Mucosa of stomach (tissue), 1 donor: ENCODE measurements at regions not wholly inside any gene's neighbourhood (a gene's known extent, or its start where the extent isn't known, plus 50 kb on each side); places are given as distances from the start of the nearest gene placed in this dataset.
"Not testable (repeated sequence)": the region's sequence is repeated elsewhere in the genome, so short reads cannot be mapped to it uniquely, and the experiment has no call there.

Experiments
- H3K27me3 ChIP-seq: one replicate; pipeline ENCODE4 v1.7.0; 2013; ENCODE audit warnings: mild to moderate bottlenecking, low read length; ENCODE audit not compliant: control insufficient read depth, insufficient read depth
- H3K36me3 ChIP-seq: one replicate; pipeline ENCODE4 v1.7.0; 2013; ENCODE audit warnings: low read length; ENCODE audit not compliant: control insufficient read depth, insufficient read depth
- H3K4me1 ChIP-seq: one replicate; pipeline ENCODE4 v1.7.0; 2013; ENCODE audit warnings: mild to moderate bottlenecking, low read length; ENCODE audit not compliant: control insufficient read depth, insufficient read depth
- H3K4me3 ChIP-seq: one replicate; pipeline ENCODE4 v1.7.0; 2013; ENCODE audit warnings: low read length
- H3K9ac ChIP-seq: one replicate; pipeline ENCODE4 v1.7.0; 2013; ENCODE audit warnings: mild to moderate bottlenecking, low read length, moderate library complexity
- H3K9me3 ChIP-seq: one replicate; pipeline ENCODE4 v1.7.0; 2013; ENCODE audit warnings: mild to moderate bottlenecking, low read length, moderate library complexity; ENCODE audit not compliant: control insufficient read depth
- donor health status: Pancreatic carcinoma.

- Histone ChIP-seq H3K4me3 (no peak overlapping the region), H3K9me3 (no peaks in the 10 kb centered on the region), H3K36me3 (no peaks in the 10 kb centered on the region), H3K27me3 (no peaks in the 10 kb centered on the region), H3K9ac (no peak overlapping the region), H3K4me1 (no peaks in the 10 kb centered on the region)
Observed at GRCh38 chr12:4189721-4190120, 83.8 kb upstream of the CCND2 start.

GRCh38 chr12:4187916-4188315 lies 85.6 kb upstream of the CCND2 start:
- Histone ChIP-seq H3K4me1 (no peaks in the 10 kb centered on the region), H3K4me3 (no peak overlapping the region), H3K9me3 (no peaks in the 10 kb centered on the region), H3K9ac (no peak overlapping the region), H3K27me3 (no peaks in the 10 kb centered on the region), H3K36me3 (no peaks in the 10 kb centered on the region)

DNA sequence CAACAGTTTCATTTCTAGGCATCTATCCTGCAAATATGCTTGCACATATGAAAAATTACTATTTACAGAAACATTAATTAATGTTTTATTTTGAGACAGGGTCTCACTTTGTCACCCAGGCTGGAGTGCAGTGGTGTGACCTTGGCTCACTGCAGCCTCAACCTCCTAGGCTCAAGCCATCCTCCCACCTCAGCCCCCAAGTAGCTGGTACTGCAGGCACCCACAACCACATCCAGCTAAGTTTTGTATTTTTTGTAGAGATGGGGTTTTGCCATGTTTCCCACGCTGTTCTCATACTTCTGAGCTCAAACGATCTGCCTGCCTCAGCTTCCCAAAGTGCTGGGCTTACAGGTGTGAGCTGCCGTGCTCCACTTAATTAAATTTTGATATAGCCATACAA lies 86.2 kb upstream of the CCND2 start:
- not testable (repeated sequence) for H3K27me3 ChIP-seq, H3K9ac ChIP-seq, H3K36me3 ChIP-seq, H3K9me3 ChIP-seq, H3K4me3 ChIP-seq, H3K4me1 ChIP-seq

DNA sequence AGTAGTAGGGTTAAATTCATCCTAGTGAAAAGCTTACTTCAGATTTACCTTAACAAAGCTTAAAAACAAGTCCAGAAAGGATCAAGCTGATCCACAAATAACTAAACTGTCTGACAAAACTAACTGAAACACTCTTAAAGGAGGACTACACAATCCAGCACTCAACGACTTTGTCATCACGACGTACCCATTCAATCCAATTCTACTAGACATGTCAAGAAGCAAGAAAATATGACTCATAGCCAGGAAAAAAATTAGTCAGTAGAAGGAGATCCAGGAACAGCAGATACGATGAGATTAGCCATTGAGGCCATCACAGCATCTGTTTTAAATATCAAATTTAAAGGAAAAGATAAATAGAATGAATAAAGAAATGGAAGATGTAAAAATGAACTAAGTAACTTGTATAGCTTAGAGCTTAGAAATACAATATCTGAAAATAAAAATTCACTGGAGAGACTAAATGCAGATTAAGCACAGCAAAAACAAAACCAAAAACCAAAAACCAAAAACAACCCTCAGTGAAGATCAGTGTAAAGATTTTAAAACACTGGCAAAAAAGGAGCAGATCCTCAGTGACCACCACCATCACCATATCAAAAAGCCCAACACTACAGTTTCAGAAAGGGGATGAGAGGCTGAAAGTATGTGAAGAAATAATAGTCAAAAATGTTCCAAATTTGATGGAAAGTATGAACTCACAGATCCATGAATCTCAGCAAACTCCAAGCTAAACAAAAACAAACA lies 95.0 kb upstream of the CCND2 start:
- Histone ChIP-seq H3K36me3 (no peaks in the 10 kb centered on the region), H3K27me3 (no peaks in the 10 kb centered on the region), H3K9ac (no peak overlapping the region), H3K4me3 (no peak overlapping the region), H3K4me1 (no peaks in the 10 kb centered on the region), H3K9me3 (no peaks in the 10 kb centered on the region)

GRCh38 chr12:4177262-4177661 lies 96.3 kb upstream of the CCND2 start:
- no peaks in the 10 kb centered on the region for H3K4me1 ChIP-seq

GRCh38 chr12:4176168-4176567 lies 97.4 kb upstream of the CCND2 start:
- H3K9me3 ChIP-seq: no peaks in the 10 kb centered on the region
- no peaks in the 10 kb centered on the region for H3K27me3 ChIP-seq
- no peak overlapping the region for H3K4me3 ChIP-seq
- no peak overlapping the region for H3K9ac ChIP-seq
- no peaks in the 10 kb centered on the region for H3K36me3 ChIP-seq
- no peaks in the 10 kb centered on the region for H3K4me1 ChIP-seq

More at GRCh38 chr12:4177262-4177661, 96.3 kb upstream of the CCND2 start:
- no peaks in the 10 kb centered on the region for H3K27me3 ChIP-seq
- H3K36me3 ChIP-seq: no peaks in the 10 kb centered on the region
- no peak overlapping the region for H3K9ac ChIP-seq
- H3K4me3 ChIP-seq: no peak overlapping the region
- no peaks in the 10 kb centered on the region for H3K9me3 ChIP-seq

GRCh38 chr12:4174417-4174816 lies 99.1 kb upstream of the CCND2 start:
- Histone ChIP-seq H3K9ac (no peak overlapping the region), H3K27me3 (no peaks in the 10 kb centered on the region), H3K9me3 (no peaks in the 10 kb centered on the region), H3K4me3 (no peak overlapping the region), H3K4me1 (no peaks in the 10 kb centered on the region), H3K36me3 (no peaks in the 10 kb centered on the region)

GRCh38 chr12:4172999-4173398 lies 100.6 kb upstream of the CCND2 start:
- no peak overlapping the region for H3K9ac ChIP-seq
- H3K36me3 ChIP-seq: no peaks in the 10 kb centered on the region
- no peaks in the 10 kb centered on the region for H3K9me3 ChIP-seq
- H3K4me3 ChIP-seq: no peak overlapping the region
- H3K27me3 ChIP-seq: no peaks in the 10 kb centered on the region
- H3K4me1 ChIP-seq: no peaks in the 10 kb centered on the region

DNA sequence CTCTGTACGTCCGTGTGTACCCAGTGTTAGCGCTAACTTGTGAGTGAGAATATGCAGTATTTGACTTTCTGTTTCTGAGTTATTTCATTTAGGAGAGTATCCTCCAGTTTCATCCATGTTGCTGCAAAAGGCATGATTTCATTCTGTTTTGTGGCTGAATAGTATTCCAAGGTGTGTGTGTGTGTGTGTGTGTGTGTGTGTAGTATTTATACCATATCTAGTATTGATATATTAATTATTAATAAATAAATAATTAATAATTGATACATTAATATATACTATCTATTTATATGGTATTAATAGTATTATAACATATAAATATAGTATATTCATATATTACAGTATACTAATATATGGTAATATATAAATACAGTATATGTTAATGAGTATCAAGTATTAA lies 101.8 kb upstream of the CCND2 start:
- H3K36me3 ChIP-seq: no peaks in the 10 kb centered on the region
- no peaks in the 10 kb centered on the region for H3K27me3 ChIP-seq
- no peaks in the 10 kb centered on the region for H3K4me1 ChIP-seq
- no peak overlapping the region for H3K4me3 ChIP-seq
- no peaks in the 10 kb centered on the region for H3K9me3 ChIP-seq
- H3K9ac ChIP-seq: no peak overlapping the region

DNA sequence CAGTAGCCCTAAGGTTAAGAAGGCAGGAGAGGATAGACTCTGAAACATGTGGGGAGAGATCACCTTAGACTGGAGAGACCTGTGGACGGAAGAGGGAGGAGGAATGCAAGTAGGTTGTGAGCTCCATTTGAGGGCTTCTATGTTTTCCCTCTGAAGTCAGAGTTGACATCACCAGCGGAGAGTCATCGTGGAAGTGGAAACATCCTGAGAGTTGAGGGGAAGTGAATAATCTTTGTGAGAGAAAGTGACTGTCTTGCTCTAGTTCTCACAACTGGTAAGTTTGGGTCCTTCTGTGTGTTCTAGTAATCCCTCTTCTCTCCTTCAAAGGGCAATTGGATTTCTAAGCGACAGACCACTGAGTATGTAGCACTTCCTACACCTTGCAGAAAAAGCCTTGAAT lies 103.6 kb upstream of the CCND2 start:
- Histone ChIP-seq H3K9ac (no peak overlapping the region), H3K4me1 (no peaks in the 10 kb centered on the region), H3K9me3 (no peaks in the 10 kb centered on the region), H3K27me3 (peaks cover 7% of the 10 kb centered on the region), H3K36me3 (no peaks in the 10 kb centered on the region), H3K4me3 (no peak overlapping the region)

GRCh38 chr12:4169531-4169930 lies 104.0 kb upstream of the CCND2 start:
- Histone ChIP-seq H3K9ac (no peak overlapping the region), H3K27me3 (peaks cover 11% of the 10 kb centered on the region), H3K4me3 (no peak overlapping the region), H3K4me1 (no peaks in the 10 kb centered on the region), H3K9me3 (no peaks in the 10 kb centered on the region), H3K36me3 (no peaks in the 10 kb centered on the region)

GRCh38 chr12:4168036-4168435 lies 105.5 kb upstream of the CCND2 start:
- H3K4me3 ChIP-seq: no peak overlapping the region
- no peak overlapping the region for H3K9ac ChIP-seq
- no peaks in the 10 kb centered on the region for H3K9me3 ChIP-seq
- no peaks in the 10 kb centered on the region for H3K4me1 ChIP-seq
- H3K27me3 ChIP-seq: peaks cover 15% of the 10 kb centered on the region
- H3K36me3 ChIP-seq: no peaks in the 10 kb centered on the region
